Kidney (tissue), 13 donors: ENCODE measurements at regions not wholly inside any gene's neighbourhood (a gene's known extent, or its start where the extent isn't known, plus 50 kb on each side); places are given as distances from the start of the nearest gene placed in this dataset.

ENCODE experiments used
- DNase-seq, 5 donors: peaks; one replicate each; pipeline ENCODE4 v3.0.0-alpha.2; 2013 to 2020
- FAIRE-seq: peaks from 2 replicates; lab custom pipeline; 2012; peaks lifted over from hg19 to GRCh38; lab: Jason Lieb, UNC
- H3K27ac ChIP-seq, 2 donors: one replicate each; pipeline ENCODE4 v1.7.0; 2013; ENCODE audit warnings: low read depth in 2 of 2, low read length in 2 of 2, inconsistent platforms in 1 of 2
- H3K27me3 ChIP-seq: one replicate; pipeline ENCODE4 v1.7.1; 2013; ENCODE audit warnings: low read length, inconsistent platforms; ENCODE audit not compliant: control insufficient read depth, insufficient read depth
- H3K36me3 ChIP-seq, 3 donors: one replicate each; pipeline versions ENCODE4 v1.7.0 to v1.7.1; 2013; ENCODE audit warnings: low read length in 3 of 3, control low read depth in 1 of 3, inconsistent platforms in 1 of 3; ENCODE audit not compliant: insufficient read depth in 3 of 3, control insufficient read depth in 2 of 3
- H3K4me1 ChIP-seq, 3 donors: one replicate each; pipeline versions ENCODE4 v1.7.0 to v1.7.1; 2013; ENCODE audit warnings: low read length in 3 of 3, inconsistent platforms in 1 of 3, low read depth in 1 of 3; ENCODE audit not compliant: control insufficient read depth in 2 of 3, insufficient read depth in 2 of 3
- H3K4me3 ChIP-seq, 3 donors: one replicate each; pipeline versions ENCODE4 v1.7.0 to v1.8.1; 2013; ENCODE audit warnings: low read length in 3 of 3, control low read depth in 1 of 3, inconsistent platforms in 1 of 3
- H3K9ac ChIP-seq, 3 donors: one replicate each; pipeline versions ENCODE4 v1.7.0 to v1.7.1; 2013; ENCODE audit warnings: low read length in 3 of 3, control low read depth in 1 of 3, inconsistent platforms in 1 of 3
- H3K9me3 ChIP-seq, 3 donors: one replicate each; pipeline versions ENCODE4 v1.7.0 to v1.7.1; 2013; ENCODE audit warnings: low read length in 3 of 3, control low read depth in 1 of 3, inconsistent platforms in 1 of 3; ENCODE audit not compliant: control insufficient read depth in 2 of 3, insufficient read depth in 1 of 3
- intact Hi-C: fragments of 100-400 bp; cut with DNase I; formaldehyde crosslinking; loops from one replicate; pipeline ENCODE4 v1.11.1; 2022
- TF ChIP-seq, protein P1 (sequence below): IDR thresholded peaks from 3 replicates; pipeline ENCODE4 v1.5.1; 2012; ENCODE audit warnings: mild to moderate bottlenecking, moderate library complexity, borderline replicate concordance; ENCODE audit not compliant: insufficient read depth; ENCODE audit errors: extremely low read depth
- donor health status: control.
- donor health status: control.
- donor health status: control.
- donor health status: control.
- donor health status: control.
- donor health status: DM: yes; HTN: yes; CAD: no.
- donor health status: Normal renal cell carcinoma (clear cell type).

DNA sequence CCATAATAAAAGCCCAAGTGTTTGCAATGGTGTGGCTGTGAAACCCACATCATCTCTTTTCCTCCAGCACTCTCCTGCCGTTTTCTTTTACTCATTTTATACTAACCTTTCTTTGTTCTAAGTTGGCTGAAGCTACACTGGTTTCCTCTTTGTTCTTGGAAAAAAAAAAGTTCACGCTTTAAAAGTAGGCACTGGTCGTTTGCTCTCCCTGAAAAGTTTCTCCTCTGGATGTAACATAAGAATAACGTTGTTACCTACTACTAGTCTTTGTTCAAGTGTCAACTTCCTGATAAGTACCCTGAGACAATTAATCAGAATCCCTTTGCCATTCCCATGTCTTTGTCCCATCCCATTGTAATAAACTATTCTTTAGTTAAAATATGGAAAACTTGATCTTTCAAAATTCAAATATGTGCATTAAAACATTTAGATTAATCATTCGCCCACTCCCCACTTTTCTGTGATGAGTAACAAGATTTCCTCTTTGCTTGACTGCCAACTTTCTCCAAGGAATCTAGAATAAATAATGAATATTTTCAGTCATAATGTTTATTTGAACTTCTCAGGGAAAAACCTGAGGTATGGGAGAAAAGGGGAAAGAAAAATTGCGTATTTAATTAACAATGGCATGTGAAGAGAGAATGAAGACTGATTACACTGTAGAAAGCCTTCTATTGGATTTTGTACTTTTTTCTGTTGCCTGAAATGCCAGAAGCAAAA, 454.3 kb upstream of the CTNND2 start:
- H3K36me3 ChIP-seq: no peaks in the 10 kb centered on the region
- no peaks in the 10 kb centered on the region for H3K27me3 ChIP-seq
- intact Hi-C loops: no loop called here
- H3K4me1 ChIP-seq: no peaks in the 10 kb centered on the region
- TF ChIP-seq, protein P1, sequence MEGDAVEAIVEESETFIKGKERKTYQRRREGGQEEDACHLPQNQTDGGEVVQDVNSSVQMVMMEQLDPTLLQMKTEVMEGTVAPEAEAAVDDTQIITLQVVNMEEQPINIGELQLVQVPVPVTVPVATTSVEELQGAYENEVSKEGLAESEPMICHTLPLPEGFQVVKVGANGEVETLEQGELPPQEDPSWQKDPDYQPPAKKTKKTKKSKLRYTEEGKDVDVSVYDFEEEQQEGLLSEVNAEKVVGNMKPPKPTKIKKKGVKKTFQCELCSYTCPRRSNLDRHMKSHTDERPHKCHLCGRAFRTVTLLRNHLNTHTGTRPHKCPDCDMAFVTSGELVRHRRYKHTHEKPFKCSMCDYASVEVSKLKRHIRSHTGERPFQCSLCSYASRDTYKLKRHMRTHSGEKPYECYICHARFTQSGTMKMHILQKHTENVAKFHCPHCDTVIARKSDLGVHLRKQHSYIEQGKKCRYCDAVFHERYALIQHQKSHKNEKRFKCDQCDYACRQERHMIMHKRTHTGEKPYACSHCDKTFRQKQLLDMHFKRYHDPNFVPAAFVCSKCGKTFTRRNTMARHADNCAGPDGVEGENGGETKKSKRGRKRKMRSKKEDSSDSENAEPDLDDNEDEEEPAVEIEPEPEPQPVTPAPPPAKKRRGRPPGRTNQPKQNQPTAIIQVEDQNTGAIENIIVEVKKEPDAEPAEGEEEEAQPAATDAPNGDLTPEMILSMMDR: no peak
- no peak overlapping the region for H3K9ac ChIP-seq
- H3K27ac ChIP-seq: no peak overlapping the region
- no peaks in the 10 kb centered on the region for H3K9me3 ChIP-seq
- no peak for DNase-seq
- H3K4me3 ChIP-seq: no peak overlapping the region
- FAIRE-seq: no peak

DNA sequence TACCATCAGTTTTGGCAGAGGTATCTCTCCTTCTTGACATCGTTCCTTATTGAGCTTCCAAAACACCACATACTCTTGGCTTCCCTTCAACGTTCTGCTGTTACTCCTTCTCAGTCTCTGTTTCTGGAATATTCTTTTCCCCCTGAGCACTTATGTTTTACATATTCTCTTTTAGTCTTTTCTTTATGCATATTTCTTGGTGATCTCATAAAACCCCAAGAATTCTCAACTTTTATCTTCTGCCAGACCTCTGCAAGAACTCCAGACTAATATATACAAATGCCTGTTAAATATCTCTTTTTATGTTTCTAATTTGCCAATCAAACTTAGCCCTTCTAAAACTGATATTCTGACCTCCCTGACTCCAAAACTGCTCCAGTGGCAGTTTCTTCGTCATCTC, 453.4 kb upstream of the CTNND2 start:
- TF ChIP-seq, protein P1: no peak

DNA sequence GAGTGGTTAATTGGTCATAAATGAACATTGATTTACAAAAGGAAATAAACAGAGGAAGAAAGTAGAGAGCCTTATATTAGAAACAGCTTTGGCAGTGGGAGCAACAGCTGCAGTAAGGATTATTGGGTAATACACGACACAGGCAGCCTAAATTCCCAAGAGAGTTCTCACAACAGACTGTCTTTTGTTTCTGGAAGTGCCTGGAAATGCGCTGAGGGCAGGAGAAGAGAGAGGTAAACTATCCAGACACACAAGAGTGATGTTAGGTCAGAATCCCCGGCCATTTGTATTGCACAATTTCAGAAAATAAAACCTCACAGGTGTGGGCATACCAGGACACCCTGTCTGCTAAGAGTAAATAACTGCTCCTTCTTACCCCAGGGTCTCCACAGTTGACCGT, 450.4 kb upstream of the CTNND2 start:
- no peak overlapping the region for H3K9ac ChIP-seq
- intact Hi-C loops: no loop called here
- no peak for FAIRE-seq

More for the DNA sequence above, 453.4 kb upstream of the CTNND2 start:
- H3K36me3 ChIP-seq: no peaks in the 10 kb centered on the region
- no peaks in the 10 kb centered on the region for H3K9me3 ChIP-seq
- no peak overlapping the region for H3K9ac ChIP-seq
- no peak overlapping the region for H3K4me3 ChIP-seq
- FAIRE-seq (no peak), DNase-seq (no peak)
- no peak overlapping the region for H3K27ac ChIP-seq
- intact Hi-C loops: no loop called here
- no peaks in the 10 kb centered on the region for H3K27me3 ChIP-seq
- no peaks in the 10 kb centered on the region for H3K4me1 ChIP-seq

More for the DNA sequence above, 450.4 kb upstream of the CTNND2 start:
- no peak for DNase-seq
- no peaks in the 10 kb centered on the region for H3K4me1 ChIP-seq
- H3K4me3 ChIP-seq: no peak overlapping the region
- no peaks in the 10 kb centered on the region for H3K27me3 ChIP-seq
- no peaks in the 10 kb centered on the region for H3K9me3 ChIP-seq
- no peaks in the 10 kb centered on the region for H3K36me3 ChIP-seq
- no peak overlapping the region for H3K27ac ChIP-seq
- TF ChIP-seq, protein P1: no peak
